K562 (cell line): ENCODE measurements at regions not wholly inside any gene's neighbourhood (a gene's known extent, or its start where the extent isn't known, plus 50 kb on each side); places are given as distances from the start of the nearest gene placed in this dataset.

ENCODE experiments used
- ATAC-seq: fragments of 200-7000 bp; cut with Tn5 transposase; 3 replicates; pipeline ENCODE4 v1.9.1; 2020; ENCODE audit warnings: moderate library complexity
- BruUV-seq: library from RNA; stranded (reverse); fragments of 400-500 nt; replicated peaks from 2 replicates; lab custom pipeline; 2021; lab: Mats Ljungman, UMichigan
- CTCF ChIA-PET: fragments of 300-600 bp; formaldehyde crosslinking; extraction: SDS; loops from one replicate; lab custom pipeline; 2021; ENCODE audit warnings: low intra/inter-chr PET ratio; lab: Yijun Ruan, JAX
- POLR2A ChIA-PET: fragments of 300-600, 350-650 bp; sonication (Branson Sonifier 250); formaldehyde crosslinking; extraction: SDS; loops from one replicate; lab custom pipeline; 2021; ENCODE audit warnings: antibody characterized with exemption, inconsistent platforms; lab: Yijun Ruan, JAX
- DNase-seq, 4 experiments: peaks; one replicate each; pipeline versions ENCODE4 v3.0.0 to v3.0.0-alpha.2; 2011 to 2018; ENCODE audit warnings: low spot score in 3 of 4, mixed read lengths in 3 of 4; ENCODE audit errors: extremely low read depth in 1 of 4
- FAIRE-seq: peaks from 2 replicates; lab custom pipeline; 2011; peaks lifted over from hg19 to GRCh38; lab: Jason Lieb, UNC
- H2AFZ ChIP-seq: 2 replicates; pipeline ENCODE4 v1.6.0; 2011; ENCODE audit warnings: low read depth, low read length, control low read depth, inconsistent platforms
- H3K27ac ChIP-seq: fragments of 200-600 bp; 3 replicates; pipeline ENCODE4 v1.8.0; 2011; ENCODE audit warnings: low read depth, mild to moderate bottlenecking, control low read depth, inconsistent platforms, low read length, moderate library complexity, mixed read lengths; ENCODE audit errors: extremely low read depth
- H3K27me3 ChIP-seq, 2 experiments: fragments of 300-600 bp in 1 of 2; 2 replicates in 1 of 2; 3 replicates in 1 of 2; pipeline versions ENCODE4 v1.6.0 to v1.8.0; 2011; ENCODE audit warnings: inconsistent platforms in 2 of 2, low read length in 2 of 2, mild to moderate bottlenecking in 1 of 2, mixed read lengths in 1 of 2, moderate library complexity in 1 of 2; ENCODE audit not compliant: control insufficient read depth in 2 of 2, insufficient read depth in 2 of 2
- H3K36me3 ChIP-seq: fragments of 300-600 bp; 3 replicates; pipeline ENCODE4 v1.8.0; 2011; ENCODE audit warnings: mild to moderate bottlenecking, low read length, inconsistent platforms; ENCODE audit not compliant: control insufficient read depth, insufficient read depth
- H3K4me1 ChIP-seq, 2 experiments: fragments of 200-600 bp in 1 of 2; replicated peaks in 1 of 2; 2 replicates in 1 of 2; 3 replicates in 1 of 2; pipeline versions ENCODE4 v1.5.1 to v1.8.0; 2011; ENCODE audit warnings: inconsistent platforms in 2 of 2, low read length in 2 of 2, mild to moderate bottlenecking in 1 of 2, mixed read lengths in 1 of 2, moderate library complexity in 1 of 2; ENCODE audit not compliant: control insufficient read depth in 2 of 2, insufficient read depth in 2 of 2
- H3K4me2 ChIP-seq: 2 replicates; pipeline ENCODE4 v1.6.1; 2011; ENCODE audit warnings: low read length, control low read depth, inconsistent platforms, mixed read lengths; ENCODE audit not compliant: insufficient read depth
- H3K4me3 ChIP-seq: fragments of 200-600 bp; sonication (generic), shearing (Covaris generic); 2 replicates; pipeline ENCODE4 v1.5.1; 2016; ENCODE audit warnings: control low read depth, inconsistent platforms
- H3K79me2 ChIP-seq: fragments of 200-600 bp; 3 replicates; pipeline ENCODE4 v1.8.0; 2011; ENCODE audit warnings: low read length, inconsistent platforms; ENCODE audit not compliant: control insufficient read depth, insufficient read depth
- H3K9ac ChIP-seq, 2 experiments: 2 replicates each; pipeline versions ENCODE4 v1.6.0 to v1.6.1; 2011; ENCODE audit warnings: low read depth in 2 of 2, low read length in 2 of 2, control low read depth in 1 of 2, inconsistent platforms in 1 of 2, mild to moderate bottlenecking in 1 of 2, mixed read lengths in 1 of 2; ENCODE audit not compliant: insufficient read depth in 1 of 2
- H3K9me1 ChIP-seq: one replicate; pipeline ENCODE4 v1.6.0; 2011; ENCODE audit warnings: inconsistent platforms, mild to moderate bottlenecking, low read length, moderate library complexity; ENCODE audit not compliant: control insufficient read depth, insufficient read depth
- H3K9me3 ChIP-seq: replicated peaks from 2 replicates; pipeline ENCODE4 v1.5.1; 2011; ENCODE audit warnings: low read depth, low read length, inconsistent platforms; ENCODE audit not compliant: control insufficient read depth, insufficient read depth
- H4K20me1 ChIP-seq: replicated peaks from 2 replicates; pipeline ENCODE4 v1.6.1; 2011; ENCODE audit warnings: low read length, inconsistent platforms, mixed read lengths; ENCODE audit not compliant: control insufficient read depth, insufficient read depth
- BRF1 ChIP-seq: IDR thresholded peaks from 3 replicates; pipeline ENCODE4 v1.6.1; 2011; ENCODE audit warnings: borderline replicate concordance, mild to moderate bottlenecking; ENCODE audit not compliant: insufficient read length; ENCODE audit errors: extremely low read depth
- CBX2 ChIP-seq: fragments of 200-600 bp; sonication (generic); IDR thresholded peaks from one replicate; pipeline ENCODE4 v1.6.1; 2012; ENCODE audit warnings: mild to moderate bottlenecking, low read length, inconsistent platforms; ENCODE audit not compliant: insufficient read depth, poor library complexity, severe bottlenecking
- HES1 ChIP-seq: fragments of 450-650 bp; IDR thresholded peaks from 2 replicates; pipeline ENCODE4 v1.6.1; 2016; ENCODE audit warnings: low read depth, mild to moderate bottlenecking, moderate library complexity
- IRF1 ChIP-seq: sonication (generic); formaldehyde crosslinking; IDR thresholded peaks from 2 replicates; pipeline ENCODE4 v1.8.0; 2022; ENCODE audit warnings: missing genetic modification reagents, mild to moderate bottlenecking, borderline replicate concordance
- NKRF ChIP-seq: fragments of 450-650 bp; IDR thresholded peaks from 2 replicates; pipeline ENCODE4 v1.6.1; 2016; ENCODE audit warnings: borderline replicate concordance
- PTRF ChIP-seq: fragments of 450-650 bp; IDR thresholded peaks from 2 replicates; pipeline ENCODE4 v1.6.1; 2016; ENCODE audit warnings: mild to moderate bottlenecking, missing genetic modification characterization, missing compliant biosample characterization
- ZHX1 ChIP-seq: fragments of 150-350 bp; conservative IDR thresholded peaks from 2 replicates; pipeline ENCODE4 v1.6.1; 2014; ENCODE audit warnings: low read length
- ZNF121 ChIP-seq: sonication (generic); formaldehyde crosslinking; conservative IDR thresholded peaks from 2 replicates; pipeline ENCODE4 v1.8.0; 2022; ENCODE audit warnings: missing genetic modification reagents
- ZNF239 ChIP-seq: fragments of 250-450 bp; sonication (Bioruptor Pico); IDR thresholded peaks from 2 replicates; pipeline ENCODE4 v1.4.0; 2020; ENCODE audit warnings: mild to moderate bottlenecking
- ZNF316 ChIP-seq: fragments of 450-650 bp; IDR thresholded peaks from 2 replicates; pipeline ENCODE4 v1.6.1; 2016
- ZNF384 ChIP-seq: IDR thresholded peaks from 2 replicates; pipeline ENCODE4 v1.6.1; 2012; ENCODE audit warnings: low read depth, low read length, improper control_type of control experiment
- WGBS: fragments of 100-300 bp; shearing (Covaris generic); methylation state at CpG from one replicate; pipeline ENCODE4 v1.1.6; 2016; ENCODE audit warnings: low coverage, mixed read lengths; ENCODE audit not compliant: insufficient coverage; ENCODE audit errors: missing lambda C conversion rate; 5-methylcytosine and 5-hydroxymethylcytosine counted together
- in situ Hi-C: fragments of 300-500 bp; cut with MboI; formaldehyde crosslinking; loops from 4 replicates; pipeline ENCODE4 v1.15.0; 2018; ENCODE audit warnings: inconsistent platforms, mixed read lengths
- intact Hi-C: fragments of 100-400 bp; cut with micrococcal nuclease; formaldehyde crosslinking; loops from 2 replicates; pipeline ENCODE4 v1.14.2; 2022

DNA sequence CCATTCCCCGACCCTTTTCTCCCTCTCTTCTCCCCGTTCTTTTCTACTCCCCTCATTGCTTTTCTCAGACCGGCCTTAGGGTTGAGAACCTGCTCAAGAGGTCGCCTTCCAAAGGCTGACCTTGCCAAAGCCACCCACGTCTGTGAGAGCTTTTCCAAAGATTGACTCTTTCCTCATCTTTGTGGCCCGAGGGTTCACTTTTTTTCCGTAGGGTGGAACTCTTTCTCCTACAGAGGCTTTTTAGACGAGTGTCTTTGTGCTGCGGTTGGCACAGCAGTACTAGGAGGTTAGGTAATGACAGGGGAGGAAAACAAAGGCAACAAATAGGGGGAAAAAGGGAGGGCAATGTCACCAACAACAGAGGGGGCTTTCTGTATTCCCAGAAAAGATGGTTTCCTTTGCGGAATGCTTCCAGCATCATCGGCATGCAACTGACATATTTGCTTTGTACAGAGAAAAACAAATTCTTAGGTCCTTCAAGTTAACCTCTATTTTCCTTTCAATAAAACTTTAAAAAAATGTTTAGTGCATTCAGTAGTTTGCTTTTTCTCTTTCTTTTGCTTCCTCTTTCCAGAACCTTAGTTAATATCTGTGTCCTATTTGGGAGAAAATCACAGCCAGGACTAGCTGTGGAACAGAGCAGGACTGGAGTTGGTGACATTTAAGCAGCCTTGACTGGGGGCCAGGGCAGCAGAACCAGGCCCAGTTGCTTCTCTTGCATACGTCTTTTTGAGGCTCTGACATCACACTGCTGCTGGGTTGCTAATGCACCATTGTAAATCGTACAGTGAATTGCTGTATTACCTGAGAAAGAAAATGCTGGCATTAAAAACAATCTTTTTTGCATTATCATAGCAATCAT lies 188.1 kb upstream of the FANCL start (continued):
- TF ChIP-seq ZHX1: no peak
- TF ChIP-seq CBX2: no peak
- TF ChIP-seq PTRF: no peak

- in situ Hi-C loops: loop anchor here (25.0 kb wide), 1 partner anchor 516 kb away; no protein-coding TSS in a partner anchor
- BruUV-seq: no TSS peak
- ChIA-PET CTCF (no interaction called here), POLR2A (no interaction called here)
- no peaks in the 10 kb centered on the region for H3K36me3 ChIP-seq
- no peak for FAIRE-seq
- no peaks in the 10 kb centered on the region for H3K9me1 ChIP-seq
- 41% methylated on average over 9 of the region's 76 CpGs for WGBS
- peak overlapping the region; percentile 14; the same call in 1 of the 2 replicates for H3K4me2 ChIP-seq
- H3K4me1 ChIP-seq: peaks cover 0 to 3% of the 10 kb centered on the region in 2 experiments; a peak in 1 of 5 replicates
- peak overlapping the region in 1 of 2 experiments; percentile 50; a peak in 1 of 4 replicates for H3K9ac ChIP-seq
- ATAC-seq: peak; percentile 36; the same call in 1 of the 3 replicates
- no peaks in the 10 kb centered on the region for H3K79me2 ChIP-seq
- no peaks in the 10 kb centered on the region for H3K9me3 ChIP-seq
- H3K4me3 ChIP-seq: peak overlapping the region; percentile 22
- peaks cover 6 to 13% of the 10 kb centered on the region in 2 experiments; a peak in 4 of 5 replicates for H3K27me3 ChIP-seq
- intact Hi-C loops: no loop called here
- no peak overlapping the region for H3K27ac ChIP-seq
- DNase-seq: peak in 1 of 4 experiments; percentile 10
- no peaks in the 10 kb centered on the region for H4K20me1 ChIP-seq
- H2AFZ ChIP-seq: 0 out of 2 replicates have a peak overlapping the region, but pooled peaks have one; percentile 45
- TF ChIP-seq ZNF239 (CRISPR knock-in tag) (no peak), BRF1 (no peak), HES1 (no peak), ZNF121 (CRISPR knock-in tag) (no peak), ZNF316 (no peak), NKRF (no peak), IRF1 (CRISPR knock-in tag) (no peak), ZNF384 (no peak)
These were observed 187.2 kb upstream of the FANCL start for GRCh38 chr2:58428096-58429013.
